Suppressor macrophage (primary cell): ENCODE measurements at regions not wholly inside any gene's neighbourhood (a gene's known extent, or its start where the extent isn't known, plus 50 kb on each side); places are given as distances from the start of the nearest gene placed in this dataset.
"Not testable (repeated sequence)": the region's sequence is repeated elsewhere in the genome, so short reads cannot be mapped to it uniquely, and the experiment has no call there.

Source experiments
- DNase-seq, 4 experiments: peaks; one replicate each; pipeline ENCODE4 v3.0.0-alpha.2; 2020 to 2022

- DNase-seq, result no peak
Measured at GRCh38 chr14:47978871-47979270, 303.5 kb upstream of the MDGA2 start.

GRCh38 chr14:47976139-47976538, 300.7 kb upstream of the MDGA2 start:
- no peak for DNase-seq

GRCh38 chr14:47966076-47966810, 290.8 kb upstream of the MDGA2 start:
- no peak for DNase-seq

GRCh38 chr14:47961634-47962033, 286.2 kb upstream of the MDGA2 start:
- DNase-seq, result no peak

- DNase-seq, result no peak
Measured at GRCh38 chr14:47959740-47960139, 284.3 kb upstream of the MDGA2 start.

GRCh38 chr14:47949006-47949405, 273.6 kb upstream of the MDGA2 start:
- no peak for DNase-seq

GRCh38 chr14:47935332-47935731, 259.9 kb upstream of the MDGA2 start:
- peak in 1 of 4 experiments; percentile 0 for DNase-seq

GRCh38 chr14:47929334-47929733, 253.9 kb upstream of the MDGA2 start:
- DNase-seq, result no peak

GRCh38 chr14:47921133-47921532, 245.7 kb upstream of the MDGA2 start:
- DNase-seq, result no peak

- no peak for DNase-seq
Measured at GRCh38 chr14:47919997-47920396, 244.6 kb upstream of the MDGA2 start.

GRCh38 chr14:47919334-47919846, 244.0 kb upstream of the MDGA2 start:
- DNase-seq, result no peak

- DNase-seq, result peak; percentile 49 to 57 (median 55)
Measured at GRCh38 chr14:47917344-47917954, 242.0 kb upstream of the MDGA2 start.

GRCh38 chr14:47901141-47901540, 225.7 kb upstream of the MDGA2 start:
- DNase-seq, result not testable (repeated sequence)

GRCh38 chr14:47899685-47900084, 224.3 kb upstream of the MDGA2 start:
- no peak for DNase-seq

- no peak for DNase-seq
Measured at GRCh38 chr14:47874350-47874749, 198.9 kb upstream of the MDGA2 start.

- DNase-seq, result no peak
Measured at GRCh38 chr14:47872588-47872987, 197.2 kb upstream of the MDGA2 start.

GRCh38 chr14:47863441-47863840, 188.0 kb upstream of the MDGA2 start:
- DNase-seq, result no peak

- no peak for DNase-seq
Measured at GRCh38 chr14:47857646-47858045, 182.2 kb upstream of the MDGA2 start.

- no peak for DNase-seq
Measured at GRCh38 chr14:47852278-47852677, 176.9 kb upstream of the MDGA2 start.

GRCh38 chr14:47846008-47846407, 170.6 kb upstream of the MDGA2 start:
- no peak for DNase-seq

- DNase-seq, result no peak
Measured at GRCh38 chr14:47843236-47843635, 167.8 kb upstream of the MDGA2 start.

- no peak for DNase-seq
Measured at GRCh38 chr14:47833011-47833410, 157.6 kb upstream of the MDGA2 start.

- DNase-seq, result no peak
Measured at GRCh38 chr14:47826809-47827208, 151.4 kb upstream of the MDGA2 start.

GRCh38 chr14:47822326-47822725, 146.9 kb upstream of the MDGA2 start:
- DNase-seq, result no peak
